GM18907 (cell line): ENCODE measurements at regions not wholly inside any gene's neighbourhood (a gene's known extent, or its start where the extent isn't known, plus 50 kb on each side); places are given as distances from the start of the nearest gene placed in this dataset.
"Not testable (repeated sequence)": the region's sequence is repeated elsewhere in the genome, so short reads cannot be mapped to it uniquely, and the experiment has no call there.

ENCODE experiments used
- ATAC-seq: cut with Tn5 transposase; IDR thresholded peaks from one replicate; pipeline ENCODE4 v1.9.1; 2021; ENCODE audit warnings: mild to moderate bottlenecking, moderate library complexity; ENCODE audit not compliant: unreplicated experiment

GRCh38 chr5:174931033-174931432 is 206.7 kb downstream of the MSX2 start:
- ATAC-seq = not testable (repeated sequence)

GRCh38 chr5:174925586-174925985 is 201.2 kb downstream of the MSX2 start:
- no peak for ATAC-seq

GRCh38 chr5:174922955-174923354 is 198.6 kb downstream of the MSX2 start:
- no peak for ATAC-seq

- ATAC-seq = no peak
These were observed 196.6 kb downstream of the MSX2 start for GRCh38 chr5:174920906-174921550.

- no peak for ATAC-seq
These were observed 195.0 kb downstream of the MSX2 start for GRCh38 chr5:174919351-174919750.

GRCh38 chr5:174918655-174919054 is 194.3 kb downstream of the MSX2 start:
- no peak for ATAC-seq

- no peak for ATAC-seq
These were observed 193.7 kb downstream of the MSX2 start for GRCh38 chr5:174917976-174918554.

GRCh38 chr5:174917435-174917834 is 193.1 kb downstream of the MSX2 start:
- ATAC-seq = not testable (repeated sequence)

- not testable (repeated sequence) for ATAC-seq
These were observed 192.5 kb downstream of the MSX2 start for GRCh38 chr5:174916924-174917323.

GRCh38 chr5:174916227-174916626 is 191.8 kb downstream of the MSX2 start:
- no peak for ATAC-seq

- no peak for ATAC-seq
These were observed 186.7 kb downstream of the MSX2 start for GRCh38 chr5:174911118-174911517.

- ATAC-seq = peak; percentile 90
These were observed 185.9 kb downstream of the MSX2 start for GRCh38 chr5:174910245-174910737.

GRCh38 chr5:174903172-174903732 is 178.9 kb downstream of the MSX2 start:
- ATAC-seq = no peak

- ATAC-seq = no peak
These were observed 177.0 kb downstream of the MSX2 start for GRCh38 chr5:174901336-174901735.

GRCh38 chr5:174900240-174900865 is 176.0 kb downstream of the MSX2 start:
- no peak for ATAC-seq

- ATAC-seq = no peak
These were observed 173.0 kb downstream of the MSX2 start for GRCh38 chr5:174897281-174897950.

- ATAC-seq = no peak
These were observed 171.0 kb downstream of the MSX2 start for GRCh38 chr5:174895360-174895759.

- ATAC-seq = no peak
These were observed 168.4 kb downstream of the MSX2 start for GRCh38 chr5:174892742-174893141.

- not testable (repeated sequence) for ATAC-seq
These were observed 156.2 kb downstream of the MSX2 start for GRCh38 chr5:174880412-174881200.

GRCh38 chr5:174877987-174878386 is 153.6 kb downstream of the MSX2 start:
- no peak for ATAC-seq
